GM19239 (cell line): ENCODE measurements at regions not wholly inside any gene's neighbourhood (a gene's known extent, or its start where the extent isn't known, plus 50 kb on each side); places are given as distances from the start of the nearest gene placed in this dataset.

Source experiments
- DNase-seq: peaks from one replicate; pipeline ENCODE4 v3.0.0; 2011; ENCODE audit warnings: low spot score; ENCODE audit not compliant: insufficient read length
- FAIRE-seq: peaks from 2 replicates; lab custom pipeline; 2011; peaks lifted over from hg19 to GRCh38; lab: Jason Lieb, UNC

GRCh38 chr1:69272684-69273083, 295.0 kb upstream of the LRRC7 start:
- DNase-seq (no peak), FAIRE-seq (no peak)

GRCh38 chr1:69278923-69279322, 288.8 kb upstream of the LRRC7 start:
- FAIRE-seq (no peak), DNase-seq (no peak)

- DNase-seq (no peak), FAIRE-seq (no peak)
Observed at GRCh38 chr1:69283516-69283915, 284.2 kb upstream of the LRRC7 start.

- DNase-seq (no peak), FAIRE-seq (no peak)
Observed at GRCh38 chr1:69284508-69284907, 283.2 kb upstream of the LRRC7 start.

- FAIRE-seq (no peak), DNase-seq (no peak)
Observed at GRCh38 chr1:69288416-69288815, 279.3 kb upstream of the LRRC7 start.

- no peak for FAIRE-seq
Observed at GRCh38 chr1:69290291-69290690, 277.4 kb upstream of the LRRC7 start.

GRCh38 chr1:69291541-69291940, 276.2 kb upstream of the LRRC7 start:
- FAIRE-seq = no peak
- DNase-seq = no peak

More at GRCh38 chr1:69290291-69290690, 277.4 kb upstream of the LRRC7 start:
- DNase-seq = no peak

GRCh38 chr1:69292833-69293232, 274.9 kb upstream of the LRRC7 start:
- DNase-seq (no peak), FAIRE-seq (no peak)

GRCh38 chr1:69294171-69294570, 273.6 kb upstream of the LRRC7 start:
- DNase-seq (no peak), FAIRE-seq (no peak)

GRCh38 chr1:69295265-69295664, 272.5 kb upstream of the LRRC7 start:
- FAIRE-seq = no peak
- DNase-seq = no peak

- FAIRE-seq (no peak), DNase-seq (no peak)
Observed at GRCh38 chr1:69305621-69306020, 262.1 kb upstream of the LRRC7 start.

- FAIRE-seq (no peak), DNase-seq (no peak)
Observed at GRCh38 chr1:69312055-69312732, 255.5 kb upstream of the LRRC7 start.

GRCh38 chr1:69313118-69313517, 254.6 kb upstream of the LRRC7 start:
- FAIRE-seq = no peak

GRCh38 chr1:69315416-69315815, 252.3 kb upstream of the LRRC7 start:
- FAIRE-seq = no peak
- DNase-seq = no peak

More at GRCh38 chr1:69313118-69313517, 254.6 kb upstream of the LRRC7 start:
- DNase-seq = no peak

GRCh38 chr1:69315823-69316222, 251.9 kb upstream of the LRRC7 start:
- FAIRE-seq = no peak
- no peak for DNase-seq

- DNase-seq (no peak), FAIRE-seq (no peak)
Observed at GRCh38 chr1:69319287-69319686, 248.4 kb upstream of the LRRC7 start.

GRCh38 chr1:69320757-69321211, 246.9 kb upstream of the LRRC7 start:
- no peak for FAIRE-seq
- DNase-seq = no peak

- no peak for FAIRE-seq
- DNase-seq = no peak
Observed at GRCh38 chr1:69321311-69321710, 246.4 kb upstream of the LRRC7 start.

GRCh38 chr1:69328186-69328585, 239.5 kb upstream of the LRRC7 start:
- DNase-seq (no peak), FAIRE-seq (no peak)

- FAIRE-seq = no peak
- DNase-seq = no peak
Observed at GRCh38 chr1:69363236-69363635, 204.5 kb upstream of the LRRC7 start.

- FAIRE-seq (no peak), DNase-seq (no peak)
Observed at GRCh38 chr1:69373520-69373919, 194.2 kb upstream of the LRRC7 start.

GRCh38 chr1:69376408-69376807, 191.3 kb upstream of the LRRC7 start:
- no peak for FAIRE-seq
- no peak for DNase-seq
